Esophagus muscularis mucosa (tissue), 4 donors: ENCODE measurements at regions not wholly inside any gene's neighbourhood (a gene's known extent, or its start where the extent isn't known, plus 50 kb on each side); places are given as distances from the start of the nearest gene placed in this dataset.

Source experiments
- DNase-seq: peaks from one replicate; pipeline ENCODE4 v3.0.0-alpha.2; 2017; ENCODE audit errors: extremely low spot score
- H3K27ac ChIP-seq, 4 donors: fragments of 200-600 bp; sonication (generic); replicated peaks in 1 of 4; 1 replicate in 3 of 4; 2 replicates in 1 of 4; pipeline ENCODE4 v1.5.1; 2016 to 2019; ENCODE audit warnings: mild to moderate bottlenecking in 1 of 4
- H3K27me3 ChIP-seq, 4 donors: fragments of 200-600 bp; sonication (generic); one replicate each; pipeline versions ENCODE4 v1.5.1 to v1.6.0; 2016 to 2019
- H3K36me3 ChIP-seq, 4 donors: fragments of 200-600 bp; sonication (generic); one replicate each; pipeline ENCODE4 v1.5.1; 2016 to 2019
- H3K4me1 ChIP-seq, 4 donors: fragments of 200-600 bp; sonication (generic); one replicate each; pipeline ENCODE4 v1.5.1; 2016 to 2019
- H3K4me3 ChIP-seq, 4 donors: fragments of 200-600 bp; sonication (generic); 1 replicate in 2 of 4; 2 replicates in 2 of 4; pipeline ENCODE4 v1.5.1; 2016 to 2019; ENCODE audit warnings: mild to moderate bottlenecking in 4 of 4, moderate library complexity in 1 of 4
- H3K9me3 ChIP-seq, 4 donors: fragments of 200-600 bp; sonication (generic); 1 replicate in 3 of 4; 2 replicates in 1 of 4; pipeline ENCODE4 v1.5.1; 2016 to 2019
- CTCF ChIP-seq, 3 experiments: fragments of 200-600 bp in 2 of 3; fragments of 450-650 bp in 1 of 3; sonication (generic) in 2 of 3; IDR thresholded peaks; one replicate each; pipeline ENCODE4 v1.5.1; 2017 to 2019; ENCODE audit warnings: antibody characterized with exemption in 3 of 3, mild to moderate bottlenecking in 2 of 3, moderate library complexity in 1 of 3
- EP300 ChIP-seq: sonication (generic); formaldehyde crosslinking; IDR thresholded peaks from one replicate; pipeline ENCODE4 v1.6.1; 2017; ENCODE audit warnings: antibody characterized with exemption
- POLR2A ChIP-seq: fragments of 450-650 bp; IDR thresholded peaks from one replicate; pipeline ENCODE4 v1.6.1; 2017; ENCODE audit warnings: antibody characterized with exemption, moderate library complexity, mild to moderate bottlenecking, low read depth
- POLR2AphosphoS5 ChIP-seq, 2 donors: sonication (generic); formaldehyde crosslinking; IDR thresholded peaks; one replicate each; pipeline ENCODE4 v1.6.1; 2017; ENCODE audit warnings: antibody characterized with exemption in 2 of 2
- WGBS: methylation state at CpG from one replicate; pipeline ENCODE4 v1.1.5; 2018; 5-methylcytosine and 5-hydroxymethylcytosine counted together
- intact Hi-C: fragments of 100-400 bp; cut with DNase I; formaldehyde crosslinking; loops from one replicate; pipeline ENCODE4 v1.15.1; 2023

GRCh38 chr5:164439799-164440198 lies 934.4 kb downstream of the MAT2B start:
- intact Hi-C loops, result no loop called here
- WGBS, result 74% methylated on average over 1 of the region's 1 CpG
- Histone ChIP-seq H3K27me3 (no peaks in the 10 kb centered on the region), H3K27ac (no peak overlapping the region), H3K36me3 (no peaks in the 10 kb centered on the region), H3K9me3 (no peaks in the 10 kb centered on the region), H3K4me3 (no peak overlapping the region), H3K4me1 (no peaks in the 10 kb centered on the region)
- no peak for TF ChIP-seq POLR2A
- no peak for TF ChIP-seq POLR2AphosphoS5 (IDR thresholded peaks at IDR 0.05)
- TF ChIP-seq EP300, result no peak
- TF ChIP-seq CTCF (IDR thresholded peaks at IDR 0.05), result no peak
- no peak for DNase-seq

- DNase-seq, result no peak
- Histone ChIP-seq H3K27me3 (no peaks in the 10 kb centered on the region), H3K4me1 (no peaks in the 10 kb centered on the region), H3K4me3 (no peak overlapping the region), H3K36me3 (no peaks in the 10 kb centered on the region), H3K27ac (no peak overlapping the region), H3K9me3 (no peaks in the 10 kb centered on the region)
- intact Hi-C loops, result no loop called here
- TF ChIP-seq POLR2A (no peak), EP300 (no peak), POLR2AphosphoS5 (IDR thresholded peaks at IDR 0.05) (no peak), CTCF (IDR thresholded peaks at IDR 0.05) (no peak)
- 72% methylated on average over 1 of the region's 1 CpG for WGBS
Measured at GRCh38 chr5:164449460-164449859, 944.0 kb downstream of the MAT2B start.

- no peak for DNase-seq
- Histone ChIP-seq H3K36me3 (no peaks in the 10 kb centered on the region), H3K4me3 (no peak overlapping the region), H3K4me1 (no peaks in the 10 kb centered on the region), H3K27ac (no peak overlapping the region), H3K27me3 (no peaks in the 10 kb centered on the region), H3K9me3 (no peaks in the 10 kb centered on the region)
- intact Hi-C loops, result no loop called here
- TF ChIP-seq EP300, result no peak
- TF ChIP-seq POLR2A, result no peak
- no peak for TF ChIP-seq POLR2AphosphoS5 (IDR thresholded peaks at IDR 0.05)
- no peak for TF ChIP-seq CTCF (IDR thresholded peaks at IDR 0.05)
Measured at GRCh38 chr5:164466033-164466432, 960.6 kb downstream of the MAT2B start.

GRCh38 chr5:164470312-164470711 lies 964.9 kb downstream of the MAT2B start:
- intact Hi-C loops, result no loop called here
- 40% methylated on average over 1 of the region's 1 CpG for WGBS
- H3K27ac ChIP-seq, result no peak overlapping the region
- DNase-seq, result no peak
- TF ChIP-seq CTCF (IDR thresholded peaks at IDR 0.05), result no peak
- no peak for TF ChIP-seq POLR2A
- no peak for TF ChIP-seq POLR2AphosphoS5 (IDR thresholded peaks at IDR 0.05)
- no peak for TF ChIP-seq EP300
- H3K36me3 ChIP-seq, result no peaks in the 10 kb centered on the region
- peaks cover 0 to 6% (median 0%) of the 10 kb centered on the region in 4 donors for H3K9me3 ChIP-seq
- H3K4me1 ChIP-seq, result no peaks in the 10 kb centered on the region
- H3K4me3 ChIP-seq, result no peak overlapping the region
- no peaks in the 10 kb centered on the region for H3K27me3 ChIP-seq

GRCh38 chr5:164472165-164472564 lies 966.7 kb downstream of the MAT2B start:
- Histone ChIP-seq H3K4me1 (no peaks in the 10 kb centered on the region), H3K4me3 (no peak overlapping the region), H3K36me3 (no peaks in the 10 kb centered on the region), H3K27me3 (no peaks in the 10 kb centered on the region), H3K27ac (no peak overlapping the region), H3K9me3 (peaks cover 0 to 6% (median 0%) of the 10 kb centered on the region in 4 donors)
- intact Hi-C loops, result no loop called here
- WGBS, result 77% methylated on average over 1 of the region's 1 CpG
- TF ChIP-seq EP300 (no peak), CTCF (IDR thresholded peaks at IDR 0.05) (no peak), POLR2AphosphoS5 (IDR thresholded peaks at IDR 0.05) (no peak), POLR2A (no peak)
- no peak for DNase-seq
